Neural progenitor cell (in vitro differentiated cells): ENCODE measurements at regions not wholly inside any gene's neighbourhood (a gene's known extent, or its start where the extent isn't known, plus 50 kb on each side); places are given as distances from the start of the nearest gene placed in this dataset.

Experiments used
- DNase-seq: peaks from one replicate; pipeline ENCODE4 v3.0.0-alpha.2; 2016; ENCODE audit warnings: low spot score
- H2AFZ ChIP-seq: fragments of 200-600 bp; sonication (generic); replicated peaks from 2 replicates; pipeline ENCODE4 v1.6.1; 2016; ENCODE audit warnings: antibody characterized with exemption
- H3F3A ChIP-seq: fragments of 200-600 bp; sonication (generic); 2 replicates; pipeline ENCODE4 v1.6.1; 2016; ENCODE audit warnings: antibody characterized with exemption, low read depth
- H3K27ac ChIP-seq: fragments of 200-600 bp; sonication (generic); 2 replicates; pipeline ENCODE4 v1.5.1; 2016; ENCODE audit warnings: mild to moderate bottlenecking
- H3K27me3 ChIP-seq: fragments of 200-600 bp; sonication (generic); 2 replicates; pipeline ENCODE4 v1.6.1; 2016; ENCODE audit warnings: mild to moderate bottlenecking, moderate library complexity
- H3K36me3 ChIP-seq: fragments of 200-600 bp; sonication (generic); 2 replicates; pipeline ENCODE4 v1.5.1; 2016
- H3K4me1 ChIP-seq: fragments of 200-600 bp; sonication (generic); 2 replicates; pipeline ENCODE4 v1.6.1; 2016; ENCODE audit warnings: mixed run types
- H3K4me2 ChIP-seq: fragments of 200-600 bp; sonication (generic); 2 replicates; pipeline ENCODE4 v1.6.1; 2016
- H3K4me3 ChIP-seq: fragments of 200-600 bp; sonication (generic); 2 replicates; pipeline ENCODE4 v1.5.1; 2016
- H3K79me2 ChIP-seq: fragments of 200-600 bp; sonication (generic); 2 replicates; pipeline ENCODE4 v1.6.1; 2016; ENCODE audit warnings: low read depth
- H3K9ac ChIP-seq: fragments of 200-600 bp; sonication (generic); 2 replicates; pipeline ENCODE4 v1.6.1; 2016
- H3K9me3 ChIP-seq: fragments of 200-600 bp; sonication (generic); 2 replicates; pipeline ENCODE4 v1.5.1; 2016; ENCODE audit warnings: low read depth
- H4K20me1 ChIP-seq: fragments of 200-600 bp; sonication (generic); 2 replicates; pipeline ENCODE4 v1.6.1; 2016; ENCODE audit warnings: low read depth
- H3K27ac Mint-ChIP-seq: 3 replicates; pipeline ENCODE4 v1.8.0; 2021; ENCODE audit warnings: mixed read lengths
- H3K27me3 Mint-ChIP-seq: 2 replicates; pipeline ENCODE4 v1.8.0; 2022; ENCODE audit warnings: low read depth, mild to moderate bottlenecking, inconsistent platforms, moderate library complexity, mixed read lengths; ENCODE audit not compliant: insufficient read depth
- H3K36me3 Mint-ChIP-seq: 3 replicates; pipeline ENCODE4 v1.8.0; 2021; ENCODE audit warnings: mixed read lengths
- H3K4me1 Mint-ChIP-seq: 3 replicates; pipeline ENCODE4 v1.8.0; 2021; ENCODE audit warnings: mixed read lengths
- H3K4me3 Mint-ChIP-seq: 3 replicates; pipeline ENCODE4 v1.8.0; 2021; ENCODE audit warnings: mild to moderate bottlenecking, moderate library complexity, mixed read lengths
- H3K9me3 Mint-ChIP-seq: 3 replicates; pipeline ENCODE4 v1.8.0; 2020; ENCODE audit warnings: mixed read lengths
- CTCF ChIP-seq: fragments of 200-600 bp; sonication (generic); IDR thresholded peaks from 2 replicates; pipeline ENCODE4 v1.5.1; 2017; ENCODE audit warnings: antibody characterized with exemption, mild to moderate bottlenecking
- EZH2 ChIP-seq: fragments of 200-600 bp; sonication (generic); IDR thresholded peaks from 2 replicates; pipeline ENCODE4 v1.6.1; 2017; ENCODE audit warnings: antibody characterized with exemption, mild to moderate bottlenecking, moderate library complexity
- EZH2phosphoT487 ChIP-seq: fragments of 200-600 bp; sonication (generic); IDR thresholded peaks from 2 replicates; pipeline ENCODE4 v1.6.1; 2017; ENCODE audit warnings: antibody characterized with exemption

- H3K4me1 Mint-ChIP-seq, result peaks cover 2% of the 10 kb centered on the region
- no peaks in the 10 kb centered on the region for H3K36me3 ChIP-seq
- DNase-seq, result no peak
Measured at GRCh38 chr14:82182646-82183045, 649.0 kb upstream of the SEL1L start.

GRCh38 chr14:82190742-82191141, 657.1 kb upstream of the SEL1L start:
- Mint-ChIP-seq H3K4me1 (no peaks in the 10 kb centered on the region), H3K4me3 (no peak overlapping the region), H3K27me3 (no peaks in the 10 kb centered on the region), H3K27ac (no peak overlapping the region), H3K9me3 (no peaks in the 10 kb centered on the region), H3K36me3 (no peaks in the 10 kb centered on the region)
- Histone ChIP-seq H3K4me3 (no peak overlapping the region), H3K27me3 (no peaks in the 10 kb centered on the region), H3K4me1 (no peaks in the 10 kb centered on the region), H4K20me1 (no peaks in the 10 kb centered on the region), H2AFZ (no peak overlapping the region), H3K27ac (no peak overlapping the region), H3K36me3 (no peaks in the 10 kb centered on the region), H3K9me3 (no peaks in the 10 kb centered on the region), H3K4me2 (no peak overlapping the region), H3K79me2 (no peaks in the 10 kb centered on the region), H3F3A (no peaks in the 10 kb centered on the region), H3K9ac (no peak overlapping the region)
- TF ChIP-seq EZH2phosphoT487, result no peak
- no peak for TF ChIP-seq CTCF
- TF ChIP-seq EZH2, result no peak
- no peak for DNase-seq

More at GRCh38 chr14:82182646-82183045, 649.0 kb upstream of the SEL1L start:
- H3K4me3 Mint-ChIP-seq, result no peak overlapping the region
- Histone ChIP-seq H3K4me1 (peaks cover 9% of the 10 kb centered on the region), H3K4me3 (no peak overlapping the region), H3K27ac (no peak overlapping the region), H3K27me3 (no peaks in the 10 kb centered on the region), H4K20me1 (no peaks in the 10 kb centered on the region), H3K9me3 (no peaks in the 10 kb centered on the region), H3F3A (no peaks in the 10 kb centered on the region), H3K79me2 (no peaks in the 10 kb centered on the region), H3K4me2 (no peak overlapping the region), H2AFZ (no peak overlapping the region), H3K9ac (no peak overlapping the region)
- H3K27ac Mint-ChIP-seq, result no peak overlapping the region
- no peaks in the 10 kb centered on the region for H3K9me3 Mint-ChIP-seq
- H3K27me3 Mint-ChIP-seq, result no peaks in the 10 kb centered on the region
- no peak for TF ChIP-seq CTCF
- no peak for TF ChIP-seq EZH2
- no peaks in the 10 kb centered on the region for H3K36me3 Mint-ChIP-seq

- no peaks in the 10 kb centered on the region for H3F3A ChIP-seq
- H3K79me2 ChIP-seq, result no peaks in the 10 kb centered on the region
- Mint-ChIP-seq H3K9me3 (no peaks in the 10 kb centered on the region), H3K36me3 (no peaks in the 10 kb centered on the region), H3K27me3 (no peaks in the 10 kb centered on the region), H3K27ac (no peak overlapping the region), H3K4me1 (no peaks in the 10 kb centered on the region), H3K4me3 (no peak overlapping the region)
- no peak for DNase-seq
- H3K4me2 ChIP-seq, result no peak overlapping the region
- no peak overlapping the region for H3K9ac ChIP-seq
- no peaks in the 10 kb centered on the region for H4K20me1 ChIP-seq
- no peaks in the 10 kb centered on the region for H3K36me3 ChIP-seq
- H3K9me3 ChIP-seq, result no peaks in the 10 kb centered on the region
- H3K27me3 ChIP-seq, result no peaks in the 10 kb centered on the region
- no peak for TF ChIP-seq EZH2phosphoT487
- TF ChIP-seq CTCF, result no peak
- no peak for TF ChIP-seq EZH2
- H2AFZ ChIP-seq, result no peak overlapping the region
- no peak overlapping the region for H3K27ac ChIP-seq
- no peak overlapping the region for H3K4me3 ChIP-seq
- no peaks in the 10 kb centered on the region for H3K4me1 ChIP-seq
Measured at GRCh38 chr14:82192387-82192786, 658.7 kb upstream of the SEL1L start.

GRCh38 chr14:82223276-82223675, 689.6 kb upstream of the SEL1L start:
- Histone ChIP-seq H3K4me2 (no peak overlapping the region), H3K4me3 (no peak overlapping the region), H3K79me2 (no peaks in the 10 kb centered on the region), H3K9ac (no peak overlapping the region), H3K27ac (no peak overlapping the region), H3F3A (no peaks in the 10 kb centered on the region), H3K27me3 (no peaks in the 10 kb centered on the region), H3K4me1 (peaks cover 5% of the 10 kb centered on the region), H3K9me3 (no peaks in the 10 kb centered on the region), H3K36me3 (no peaks in the 10 kb centered on the region), H4K20me1 (no peaks in the 10 kb centered on the region), H2AFZ (no peak overlapping the region)
- H3K4me1 Mint-ChIP-seq, result no peaks in the 10 kb centered on the region
- TF ChIP-seq CTCF (no peak), EZH2phosphoT487 (no peak), EZH2 (no peak)
- no peaks in the 10 kb centered on the region for H3K9me3 Mint-ChIP-seq
- no peak overlapping the region for H3K27ac Mint-ChIP-seq
- no peaks in the 10 kb centered on the region for H3K27me3 Mint-ChIP-seq
- no peaks in the 10 kb centered on the region for H3K36me3 Mint-ChIP-seq
- DNase-seq, result no peak
- no peak overlapping the region for H3K4me3 Mint-ChIP-seq
